Naive thymus-derived CD8-positive, alpha-beta T cell (primary cell): ENCODE measurements at regions not wholly inside any gene's neighbourhood (a gene's known extent, or its start where the extent isn't known, plus 50 kb on each side); places are given as distances from the start of the nearest gene placed in this dataset.

ENCODE experiments used
- ATAC-seq, 2 donors: fragments of 150-1000 bp; cut with Tn5 transposase in 1 of 2; sonication (Bioruptor Pico), chemical (Tn5 transposase) in 1 of 2; 1 replicate in 1 of 2; 2 replicates in 1 of 2; pipeline ENCODE4 v1.10.0; 2021; ENCODE audit warnings: mild to moderate bottlenecking in 2 of 2, moderate library complexity in 2 of 2
- POLR2A ChIA-PET: fragments of 350-600 bp; sonication (Branson Sonifier 250); formaldehyde crosslinking; loops from one replicate; lab custom pipeline; 2021; ENCODE audit warnings: antibody characterized with exemption; lab: Charles Lee
- DNase-seq, 10 donors: peaks; one replicate each; pipeline versions ENCODE4 v3.0.0 to v3.0.0-alpha.2; 2020 to 2022
- H3K27ac Mint-ChIP-seq, 10 donors: one replicate each; pipeline ENCODE4 v1.8.0; 2020 to 2022; ENCODE audit warnings: mild to moderate bottlenecking in 10 of 10, mixed read lengths in 10 of 10, moderate library complexity in 4 of 10, inconsistent platforms in 1 of 10
- H3K27me3 Mint-ChIP-seq, 5 donors: one replicate each; pipeline ENCODE4 v1.8.0; 2021 to 2022; ENCODE audit warnings: mixed read lengths in 5 of 5
- H3K36me3 Mint-ChIP-seq, 3 donors: one replicate each; pipeline ENCODE4 v1.8.0; 2020 to 2022; ENCODE audit warnings: mixed read lengths in 3 of 3, mild to moderate bottlenecking in 2 of 3, inconsistent platforms in 1 of 3
- H3K4me1 Mint-ChIP-seq, 4 donors: one replicate each; pipeline ENCODE4 v1.8.0; 2021 to 2022; ENCODE audit warnings: mixed read lengths in 4 of 4
- H3K4me3 Mint-ChIP-seq, 10 donors: one replicate each; pipeline ENCODE4 v1.8.0; 2020 to 2022; ENCODE audit warnings: mild to moderate bottlenecking in 10 of 10, mixed read lengths in 10 of 10, moderate library complexity in 6 of 10, inconsistent platforms in 1 of 10
- H3K9me3 Mint-ChIP-seq, 9 donors: one replicate each; pipeline ENCODE4 v1.8.0; 2020 to 2022; ENCODE audit warnings: mixed read lengths in 9 of 9, mild to moderate bottlenecking in 3 of 9, inconsistent platforms in 1 of 9, moderate library complexity in 1 of 9

DNA sequence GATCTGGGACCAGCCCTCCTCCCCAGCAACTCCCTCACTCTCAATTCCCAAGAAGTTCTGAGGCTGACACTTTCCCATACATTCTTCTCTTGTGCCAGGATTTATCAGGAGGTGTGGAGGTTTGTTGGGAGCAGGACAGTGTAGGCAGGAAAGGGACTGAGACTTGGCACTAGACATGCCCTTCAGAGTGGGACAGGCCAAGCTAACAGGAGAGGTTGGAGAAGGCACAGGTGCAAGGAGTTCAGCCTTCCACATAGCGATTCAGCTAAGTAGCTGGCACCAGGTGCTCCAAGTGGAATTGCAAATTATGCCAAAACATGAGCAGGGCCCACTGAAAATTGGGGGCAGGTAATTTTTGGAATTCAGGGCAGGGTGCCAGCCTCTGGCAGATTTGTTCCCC lies 83.0 kb upstream of the DUSP10 start:
- no peak for DNase-seq
- H3K4me3 Mint-ChIP-seq = no peak overlapping the region
- POLR2A ChIA-PET = no interaction called here
- no peaks in the 10 kb centered on the region for H3K27me3 Mint-ChIP-seq
- H3K36me3 Mint-ChIP-seq = no peaks in the 10 kb centered on the region
- no peaks in the 10 kb centered on the region for H3K9me3 Mint-ChIP-seq
- peaks cover 18 to 46% (median 29%) of the 10 kb centered on the region in 4 donors for H3K4me1 Mint-ChIP-seq
- H3K27ac Mint-ChIP-seq = peak overlapping the region in 1 of 10 donors; percentile 66
- no peak for ATAC-seq

DNA sequence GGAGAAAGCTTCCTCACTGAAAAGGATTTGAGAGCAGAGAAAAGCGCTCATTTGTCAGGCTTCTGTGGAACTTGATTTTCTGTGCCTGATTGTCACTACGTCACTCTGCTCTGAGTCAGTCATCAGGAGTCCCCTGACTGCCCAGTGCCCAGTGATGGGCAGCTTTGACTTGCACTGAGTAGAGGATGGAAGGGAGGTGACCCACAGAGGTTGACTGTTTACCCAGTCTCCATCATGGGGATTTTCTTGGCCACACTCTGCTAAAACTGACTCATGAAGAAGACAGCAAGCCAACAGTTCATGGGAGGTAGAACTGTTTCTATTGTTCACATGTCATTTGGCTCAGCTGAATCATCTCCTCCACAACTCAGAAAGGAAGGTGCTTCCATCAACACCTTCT lies 82.1 kb upstream of the DUSP10 start:
- POLR2A ChIA-PET = interaction anchor here (0.6 kb wide), 1 partner anchor 155 kb away, joined by 3 read pairs; no protein-coding TSS in a partner anchor
- no peaks in the 10 kb centered on the region for H3K27me3 Mint-ChIP-seq
- H3K4me3 Mint-ChIP-seq = no peak overlapping the region
- DNase-seq (no peak), ATAC-seq (no peak)
- no peaks in the 10 kb centered on the region for H3K36me3 Mint-ChIP-seq
- peaks cover 14 to 37% (median 22%) of the 10 kb centered on the region in 4 donors for H3K4me1 Mint-ChIP-seq
- peak overlapping the region in 1 of 10 donors; percentile 9 for H3K27ac Mint-ChIP-seq
- no peaks in the 10 kb centered on the region for H3K9me3 Mint-ChIP-seq

DNA sequence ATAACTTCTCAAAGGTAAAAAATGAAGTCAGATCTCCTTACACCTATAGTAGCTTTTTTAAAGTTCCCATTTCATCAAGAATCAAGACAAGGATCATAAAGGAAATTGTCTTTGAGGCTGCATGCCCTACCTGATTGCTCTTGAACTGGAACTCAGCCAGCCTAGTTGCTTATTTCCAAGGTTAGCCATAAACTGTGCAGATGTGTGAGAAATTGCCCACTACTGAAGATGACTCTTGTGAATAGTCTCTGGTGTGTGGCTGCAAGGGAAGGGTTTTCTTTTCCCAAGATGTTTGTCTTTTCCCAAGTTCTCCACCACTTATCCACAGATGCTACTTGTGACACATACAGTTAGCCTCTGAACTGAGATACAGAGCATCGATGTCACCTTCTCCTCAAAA lies 81.7 kb upstream of the DUSP10 start:
- ATAC-seq (no peak), DNase-seq (no peak)
- Mint-ChIP-seq H3K36me3 (no peaks in the 10 kb centered on the region), H3K27ac (no peak overlapping the region), H3K9me3 (no peaks in the 10 kb centered on the region), H3K4me3 (no peak overlapping the region), H3K4me1 (peaks cover 14 to 32% (median 20%) of the 10 kb centered on the region in 4 donors), H3K27me3 (no peaks in the 10 kb centered on the region)
- POLR2A ChIA-PET = no interaction called here

DNA sequence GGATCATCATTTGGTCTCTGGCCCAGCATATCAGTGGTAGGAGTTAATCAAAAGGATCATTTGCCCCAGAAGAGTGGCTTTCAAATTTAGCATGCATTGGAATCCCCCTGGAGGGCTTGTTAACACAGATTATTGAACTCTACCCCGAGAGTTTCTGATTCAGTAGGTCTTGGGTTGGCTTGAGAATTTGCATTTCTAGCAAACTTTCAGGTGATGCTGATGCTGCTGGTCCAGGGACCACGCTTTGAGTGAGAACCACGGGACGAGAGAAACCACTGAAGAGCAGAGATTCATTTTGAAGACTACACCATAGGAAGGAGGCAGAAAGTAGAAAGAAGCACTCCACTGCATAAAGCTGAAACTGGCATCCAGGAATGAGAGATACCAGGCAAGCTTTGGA lies 81.3 kb upstream of the DUSP10 start:
- ATAC-seq (no peak), DNase-seq (no peak)
- H3K4me1 Mint-ChIP-seq = peaks cover 14 to 29% (median 20%) of the 10 kb centered on the region in 4 donors
- POLR2A ChIA-PET = no interaction called here
- H3K9me3 Mint-ChIP-seq = no peaks in the 10 kb centered on the region
- no peak overlapping the region for H3K4me3 Mint-ChIP-seq
- no peaks in the 10 kb centered on the region for H3K27me3 Mint-ChIP-seq
- H3K36me3 Mint-ChIP-seq = no peaks in the 10 kb centered on the region
- H3K27ac Mint-ChIP-seq = no peak overlapping the region

DNA sequence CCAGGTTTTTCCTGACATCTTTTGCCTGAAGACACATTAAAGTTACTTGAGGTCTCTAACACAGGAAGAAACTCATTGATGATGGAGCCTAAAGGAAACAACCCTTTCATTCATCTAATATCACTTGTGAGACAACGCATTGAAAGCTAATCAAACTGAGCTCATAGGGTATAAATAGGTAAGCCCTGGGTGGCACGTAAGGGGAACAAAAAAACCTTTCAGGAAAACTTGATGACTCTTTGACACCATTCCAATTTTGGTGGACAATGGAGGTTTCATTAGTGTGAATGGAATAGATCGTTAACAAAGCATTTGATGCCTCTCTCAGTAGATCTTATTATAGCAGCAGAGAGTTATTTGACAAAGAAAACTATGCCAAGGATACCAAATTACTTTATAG lies 80.7 kb upstream of the DUSP10 start:
- DNase-seq = no peak
- POLR2A ChIA-PET = no interaction called here
- ATAC-seq = no peak
- H3K36me3 Mint-ChIP-seq = no peaks in the 10 kb centered on the region
- H3K4me3 Mint-ChIP-seq = no peak overlapping the region
- H3K4me1 Mint-ChIP-seq = peaks cover 11 to 24% (median 16%) of the 10 kb centered on the region in 4 donors
- H3K27ac Mint-ChIP-seq = no peak overlapping the region
- H3K9me3 Mint-ChIP-seq = no peaks in the 10 kb centered on the region
- no peaks in the 10 kb centered on the region for H3K27me3 Mint-ChIP-seq

GRCh38 chr1:221816899-221817298 lies 75.0 kb upstream of the DUSP10 start:
- POLR2A ChIA-PET = no interaction called here
- Mint-ChIP-seq H3K27me3 (peaks cover 0 to 4% (median 1%) of the 10 kb centered on the region in 5 donors), H3K36me3 (peaks cover 0 to 3% (median 0%) of the 10 kb centered on the region in 3 donors), H3K27ac (no peak overlapping the region), H3K4me3 (no peak overlapping the region), H3K9me3 (no peaks in the 10 kb centered on the region), H3K4me1 (no peaks in the 10 kb centered on the region)
- ATAC-seq = no peak
- DNase-seq = no peak

DNA sequence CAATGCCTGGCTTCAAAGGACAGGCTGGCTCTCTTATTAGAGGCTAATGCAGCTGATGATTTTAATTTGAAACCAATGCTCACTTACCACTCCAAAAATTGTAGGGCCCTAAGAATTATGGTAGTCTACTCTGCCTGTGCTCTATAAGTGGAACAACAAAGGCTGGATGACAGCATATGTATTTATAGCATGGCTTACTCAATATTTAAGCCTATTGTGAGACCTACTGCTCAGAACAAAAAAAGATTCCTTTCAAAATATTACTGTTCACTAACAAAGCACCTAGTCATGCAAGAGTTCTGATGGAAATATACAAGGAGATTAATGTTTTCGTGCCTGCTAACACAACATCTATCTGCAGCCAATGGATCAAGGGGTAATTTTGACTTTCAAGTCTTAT lies 73.8 kb upstream of the DUSP10 start:
- no peak for ATAC-seq
- no peak overlapping the region for H3K27ac Mint-ChIP-seq
- H3K27me3 Mint-ChIP-seq = peaks cover 0 to 4% (median 1%) of the 10 kb centered on the region in 5 donors
- no peaks in the 10 kb centered on the region for H3K9me3 Mint-ChIP-seq
- POLR2A ChIA-PET = no interaction called here
- DNase-seq = no peak
- peaks cover 0 to 9% (median 5%) of the 10 kb centered on the region in 4 donors for H3K4me1 Mint-ChIP-seq
- H3K4me3 Mint-ChIP-seq = no peak overlapping the region
- H3K36me3 Mint-ChIP-seq = peaks cover 0 to 3% (median 0%) of the 10 kb centered on the region in 3 donors

- Mint-ChIP-seq H3K27me3 (peaks cover 0 to 4% (median 1%) of the 10 kb centered on the region in 5 donors), H3K36me3 (peaks cover 0 to 3% (median 0%) of the 10 kb centered on the region in 3 donors)
Observed at GRCh38 chr1:221813887-221814286, 72.0 kb upstream of the DUSP10 start.

DNA sequence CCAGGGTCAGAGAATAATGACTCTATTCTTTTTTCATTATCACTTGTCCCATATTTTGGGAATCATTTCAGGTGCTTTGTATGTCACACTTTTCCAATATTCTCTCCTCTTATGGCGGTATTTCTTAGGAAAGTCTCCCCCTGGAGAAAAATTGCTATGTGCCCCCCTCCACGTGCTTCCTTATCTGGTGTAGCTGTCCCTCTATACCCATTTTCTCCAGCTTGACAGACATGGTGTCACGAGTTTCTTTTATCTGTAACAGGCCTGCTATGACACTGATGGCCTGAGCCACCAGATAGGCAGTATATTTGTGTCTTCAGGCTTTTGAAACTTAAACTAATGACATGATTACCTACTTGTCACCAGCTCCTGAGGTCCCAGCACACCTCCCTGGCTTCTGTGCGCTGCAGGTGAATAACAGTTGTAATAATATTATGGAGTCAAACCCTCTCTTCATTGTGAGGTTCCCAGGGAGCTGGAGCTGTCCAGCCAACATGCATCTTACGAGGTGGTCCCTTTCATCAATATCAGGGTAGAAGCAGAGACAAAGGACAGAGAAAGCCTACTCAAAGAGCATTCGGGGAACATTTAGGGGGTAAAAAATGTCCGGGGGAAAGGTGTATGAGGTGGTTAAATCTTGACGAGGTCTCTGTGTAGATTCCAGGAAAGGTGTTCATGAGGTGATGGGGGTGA lies 71.2 kb upstream of the DUSP10 start:
- peaks cover 0 to 3% (median 0%) of the 10 kb centered on the region in 3 donors for H3K36me3 Mint-ChIP-seq
- H3K4me1 Mint-ChIP-seq = peaks cover 10 to 31% (median 24%) of the 10 kb centered on the region in 4 donors
- no peak overlapping the region for H3K27ac Mint-ChIP-seq
- H3K27me3 Mint-ChIP-seq = peaks cover 0 to 4% (median 1%) of the 10 kb centered on the region in 5 donors
- no peak overlapping the region for H3K4me3 Mint-ChIP-seq
- POLR2A ChIA-PET = no interaction called here
- H3K9me3 Mint-ChIP-seq = peaks cover 0 to 1% (median 0%) of the 10 kb centered on the region in 9 donors
- DNase-seq = no peak
- ATAC-seq = no peak

More at GRCh38 chr1:221813887-221814286, 72.0 kb upstream of the DUSP10 start:
- Mint-ChIP-seq H3K4me3 (no peak overlapping the region), H3K27ac (no peak overlapping the region), H3K9me3 (no peaks in the 10 kb centered on the region), H3K4me1 (peaks cover 8 to 26% (median 21%) of the 10 kb centered on the region in 4 donors)
- POLR2A ChIA-PET = no interaction called here
- no peak for DNase-seq
- no peak for ATAC-seq

DNA sequence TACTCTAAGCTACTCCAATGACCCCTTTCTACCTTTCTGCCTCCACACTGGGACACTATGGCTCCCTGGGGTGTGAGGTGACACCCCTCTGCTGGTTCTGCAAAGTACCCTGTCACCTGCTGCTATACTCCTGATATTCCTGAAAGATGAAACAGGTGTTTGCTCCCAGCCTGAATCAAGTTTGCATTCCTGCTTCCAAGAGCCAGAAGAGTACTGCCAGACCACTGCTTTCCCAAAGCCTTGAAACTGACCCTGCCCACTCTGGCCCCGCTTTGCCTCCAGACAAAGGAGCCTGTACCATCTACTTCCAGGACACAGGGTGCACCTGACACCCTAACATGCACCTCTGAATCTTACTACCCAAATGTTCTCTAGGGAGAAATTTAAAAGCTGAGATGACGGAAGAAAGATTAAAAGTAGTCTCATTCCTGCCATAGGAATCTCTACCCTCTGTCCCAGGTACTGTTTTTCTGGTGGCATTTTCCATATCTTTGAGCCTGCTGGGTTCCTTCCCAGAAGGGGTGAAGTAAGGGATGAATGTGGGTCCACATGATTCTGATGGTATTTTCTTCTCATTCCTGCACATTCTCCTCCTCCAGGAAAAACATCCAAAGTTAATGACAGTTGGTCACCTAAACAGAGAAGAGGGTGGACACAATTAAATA lies 70.3 kb upstream of the DUSP10 start:
- H3K27ac Mint-ChIP-seq = no peak overlapping the region
- no peak overlapping the region for H3K4me3 Mint-ChIP-seq
- peaks cover 0 to 4% (median 1%) of the 10 kb centered on the region in 5 donors for H3K27me3 Mint-ChIP-seq
- DNase-seq (no peak), ATAC-seq (no peak)
- H3K36me3 Mint-ChIP-seq = peaks cover 0 to 3% (median 0%) of the 10 kb centered on the region in 3 donors
- POLR2A ChIA-PET = no interaction called here
- peaks cover 0 to 1% (median 0%) of the 10 kb centered on the region in 9 donors for H3K9me3 Mint-ChIP-seq
- peaks cover 10 to 33% (median 24%) of the 10 kb centered on the region in 4 donors for H3K4me1 Mint-ChIP-seq

DNA sequence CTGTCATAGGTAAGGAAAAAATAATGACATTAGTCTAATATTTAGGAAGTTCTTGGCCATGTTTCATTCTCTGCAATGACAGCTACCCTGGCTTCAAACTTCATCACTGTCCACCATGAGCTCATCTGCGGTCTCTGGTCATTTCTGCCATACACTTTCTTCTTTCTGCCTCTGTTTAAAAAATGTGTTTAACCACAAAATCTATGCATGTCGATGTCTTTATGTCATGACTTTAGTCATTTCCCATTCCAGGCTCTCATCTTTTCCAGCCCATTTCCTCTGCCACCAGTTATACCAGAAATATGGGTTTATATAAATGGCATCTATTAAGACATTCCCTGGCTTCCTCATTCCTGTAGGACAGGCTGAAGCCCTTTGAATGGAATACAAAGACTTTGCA lies 68.5 kb upstream of the DUSP10 start:
- Mint-ChIP-seq H3K27me3 (peaks cover 0 to 4% (median 1%) of the 10 kb centered on the region in 5 donors), H3K9me3 (peaks cover 0 to 1% (median 0%) of the 10 kb centered on the region in 9 donors), H3K36me3 (no peaks in the 10 kb centered on the region), H3K27ac (peak overlapping the region in 2 of 10 donors; percentile 36 to 66), H3K4me3 (peak overlapping the region in 1 of 10 donors; percentile 26), H3K4me1 (peaks cover 10 to 39% (median 24%) of the 10 kb centered on the region in 4 donors)
- POLR2A ChIA-PET = no interaction called here
- DNase-seq (no peak), ATAC-seq (no peak)

- H3K9me3 Mint-ChIP-seq = peaks cover 0 to 1% (median 0%) of the 10 kb centered on the region in 9 donors
- POLR2A ChIA-PET = no interaction called here
- peak overlapping the region in 4 of 10 donors; percentile 31 to 66 (median 58) for H3K27ac Mint-ChIP-seq
- H3K4me3 Mint-ChIP-seq = peak overlapping the region in 5 of 10 donors; percentile 6 to 34 (median 16)
- H3K4me1 Mint-ChIP-seq = peaks cover 10 to 39% (median 24%) of the 10 kb centered on the region in 4 donors
- ATAC-seq (peak in 1 of 2 donors; percentile 23), DNase-seq (no peak)
- peaks cover 0 to 4% (median 1%) of the 10 kb centered on the region in 5 donors for H3K27me3 Mint-ChIP-seq
- no peaks in the 10 kb centered on the region for H3K36me3 Mint-ChIP-seq
Observed at GRCh38 chr1:221809091-221810029, 67.5 kb upstream of the DUSP10 start.
